Fibroblast of the aortic adventitia (primary cell): ENCODE measurements at regions not wholly inside any gene's neighbourhood (a gene's known extent, or its start where the extent isn't known, plus 50 kb on each side); places are given as distances from the start of the nearest gene placed in this dataset.

Experiments
- DNase-seq: peaks from one replicate; pipeline ENCODE4 v3.0.0-alpha.2; 2010; ENCODE audit warnings: low read depth
- H3K4me3 ChIP-seq: 2 replicates; pipeline ENCODE4 v1.5.1; 2011; ENCODE audit warnings: low read depth, mild to moderate bottlenecking, control low read depth, low read length, moderate library complexity
- TF ChIP-seq, protein P1 (sequence below): IDR thresholded peaks from 2 replicates; pipeline ENCODE4 v1.5.1; 2011; ENCODE audit warnings: mild to moderate bottlenecking, low read length, control low read depth, inconsistent platforms; ENCODE audit not compliant: insufficient read depth

GRCh38 chr2:64910523-64910922 is 78.7 kb upstream of the SLC1A4 start:
- no peak for DNase-seq
- H3K4me3 ChIP-seq, result no peak overlapping the region
- TF ChIP-seq, protein P1, sequence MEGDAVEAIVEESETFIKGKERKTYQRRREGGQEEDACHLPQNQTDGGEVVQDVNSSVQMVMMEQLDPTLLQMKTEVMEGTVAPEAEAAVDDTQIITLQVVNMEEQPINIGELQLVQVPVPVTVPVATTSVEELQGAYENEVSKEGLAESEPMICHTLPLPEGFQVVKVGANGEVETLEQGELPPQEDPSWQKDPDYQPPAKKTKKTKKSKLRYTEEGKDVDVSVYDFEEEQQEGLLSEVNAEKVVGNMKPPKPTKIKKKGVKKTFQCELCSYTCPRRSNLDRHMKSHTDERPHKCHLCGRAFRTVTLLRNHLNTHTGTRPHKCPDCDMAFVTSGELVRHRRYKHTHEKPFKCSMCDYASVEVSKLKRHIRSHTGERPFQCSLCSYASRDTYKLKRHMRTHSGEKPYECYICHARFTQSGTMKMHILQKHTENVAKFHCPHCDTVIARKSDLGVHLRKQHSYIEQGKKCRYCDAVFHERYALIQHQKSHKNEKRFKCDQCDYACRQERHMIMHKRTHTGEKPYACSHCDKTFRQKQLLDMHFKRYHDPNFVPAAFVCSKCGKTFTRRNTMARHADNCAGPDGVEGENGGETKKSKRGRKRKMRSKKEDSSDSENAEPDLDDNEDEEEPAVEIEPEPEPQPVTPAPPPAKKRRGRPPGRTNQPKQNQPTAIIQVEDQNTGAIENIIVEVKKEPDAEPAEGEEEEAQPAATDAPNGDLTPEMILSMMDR, result no peak

DNA sequence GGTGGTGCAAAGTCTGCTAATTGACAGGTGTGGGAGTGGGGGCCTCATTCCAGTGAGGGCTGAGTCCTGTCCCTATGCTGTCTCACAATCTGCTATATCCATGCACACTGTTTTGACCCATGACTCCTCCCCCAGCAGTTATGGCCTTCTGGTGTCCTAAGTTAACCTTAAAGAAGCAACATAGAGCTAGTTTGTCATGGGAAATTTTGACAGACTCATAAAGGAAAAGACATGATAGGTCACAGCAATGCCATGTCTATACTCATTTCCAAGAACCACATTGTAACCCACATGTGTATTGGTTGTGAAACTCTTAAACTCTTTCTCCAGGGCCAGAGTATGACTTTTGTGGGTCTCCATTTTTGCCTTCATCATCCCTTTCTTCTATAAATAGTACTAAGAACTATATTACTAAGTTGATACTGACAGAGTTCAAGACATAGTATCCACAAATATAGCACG is 78.2 kb upstream of the SLC1A4 start:
- TF ChIP-seq, protein P1, result no peak
- DNase-seq, result no peak
- no peak overlapping the region for H3K4me3 ChIP-seq

- no peak overlapping the region for H3K4me3 ChIP-seq
- no peak for DNase-seq
- TF ChIP-seq, protein P1, result no peak
Measured at GRCh38 chr2:64913357-64913869, 75.8 kb upstream of the SLC1A4 start.

DNA sequence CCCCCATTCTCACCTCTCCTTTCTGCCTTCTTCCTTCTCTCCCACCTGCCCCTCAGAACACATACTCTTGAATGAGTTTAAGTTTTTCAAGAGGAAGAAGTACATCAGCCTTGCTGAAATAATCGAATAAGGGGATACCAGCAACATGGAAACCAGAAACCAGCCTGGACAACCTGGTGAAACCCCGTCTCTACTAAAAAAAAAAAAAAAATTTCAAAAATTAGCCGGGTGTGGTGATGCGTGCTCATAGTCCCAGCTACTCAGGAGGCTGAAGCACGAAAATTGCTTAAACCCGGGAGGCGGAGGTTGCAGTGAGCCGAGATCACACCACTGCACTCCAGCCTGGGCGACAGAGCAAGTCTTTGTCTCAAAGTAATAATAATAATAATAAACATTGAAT is 75.0 kb upstream of the SLC1A4 start:
- TF ChIP-seq, protein P1, result no peak
- DNase-seq, result no peak
- no peak overlapping the region for H3K4me3 ChIP-seq

DNA sequence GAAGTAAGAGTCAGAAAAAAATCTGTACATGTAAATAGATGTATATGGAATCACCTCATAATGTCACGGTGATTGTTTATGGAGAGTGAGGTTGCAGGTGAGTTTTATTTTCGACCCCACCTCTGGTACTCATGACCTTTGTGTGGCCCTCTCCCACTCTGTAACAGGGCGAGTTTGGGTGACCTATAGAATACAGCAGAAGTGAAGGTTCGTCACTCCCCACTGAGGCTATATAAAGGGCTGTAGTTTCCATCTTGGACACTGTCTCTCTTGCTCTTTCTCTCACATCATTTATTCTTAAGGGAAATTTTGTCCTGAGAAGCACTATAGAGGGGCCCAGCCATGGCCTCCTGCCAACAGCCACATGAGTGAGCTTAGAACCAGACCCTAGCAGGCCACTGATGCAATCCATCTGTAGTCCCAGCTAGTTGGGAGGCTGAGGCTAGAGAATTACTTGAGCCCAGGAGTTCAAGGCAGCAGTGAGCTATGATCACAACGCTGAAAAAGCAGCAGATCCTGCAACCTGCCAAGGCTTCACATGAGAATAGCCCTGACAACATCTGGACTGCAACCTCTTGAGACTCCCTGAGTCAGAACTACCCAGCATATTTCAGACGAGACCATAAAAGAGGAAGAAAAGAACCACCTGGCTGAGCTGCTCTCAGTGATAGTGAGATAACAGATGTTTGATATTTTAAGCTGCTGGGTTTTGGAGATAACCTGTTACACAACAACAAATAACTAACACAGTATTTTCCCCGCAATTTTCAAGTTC is 74.3 kb upstream of the SLC1A4 start:
- H3K4me3 ChIP-seq, result no peak overlapping the region
- peak; percentile 76 for DNase-seq
- TF ChIP-seq, protein P1, result no peak

DNA sequence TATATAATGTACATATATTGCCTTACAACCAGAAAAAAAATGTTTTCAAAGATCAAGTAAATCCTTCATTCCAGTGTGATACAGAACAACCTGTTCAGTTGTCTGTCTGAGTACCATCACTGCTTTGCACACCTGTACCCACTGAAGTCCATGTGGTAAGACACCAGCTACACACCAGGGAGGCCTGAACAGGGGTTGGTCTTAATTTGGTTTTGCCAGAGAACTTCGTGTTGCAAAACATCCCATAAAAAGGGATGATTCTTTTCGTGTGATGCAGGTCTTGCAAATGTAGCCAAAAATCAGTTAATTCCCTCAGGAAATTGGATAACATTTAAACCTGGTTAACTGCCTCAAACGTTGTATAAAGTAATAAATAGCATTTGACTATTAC is 73.7 kb upstream of the SLC1A4 start:
- no peak overlapping the region for H3K4me3 ChIP-seq
- peak; percentile 12 for DNase-seq
- TF ChIP-seq, protein P1, result no peak
